ENCODE measurements at regions not wholly inside any gene's neighbourhood (a gene's known extent, or its start where the extent isn't known, plus 50 kb on each side); places are given as distances from the start of the nearest gene placed in this dataset.

- Histone ChIP-seq H3K36me3 (no peaks in the 10 kb centered on the region), H3K27me3 (no peaks in the 10 kb centered on the region), H3K4me3 (no peak overlapping the region), H3K27ac (no peak overlapping the region), H3K4me1 (peaks cover 0 to 2% of the 10 kb centered on the region in 2 donors), H3K9me3 (no peaks in the 10 kb centered on the region)
- no peak for DNase-seq (ENCODE audit: low spot score in 2 of 2)
- TF ChIP-seq CTCF (IDR thresholded peaks at IDR 0.05): no peak
- intact Hi-C loops (cut with DNase I): no loop called here
Observed at GRCh38 chr3:150333477-150333876, 74.6 kb upstream of the TSC22D2 start.

GRCh38 chr3:150331978-150332568 lies 76.0 kb upstream of the TSC22D2 start:
- no peaks in the 10 kb centered on the region for H3K27me3 ChIP-seq
- H3K9me3 ChIP-seq: no peaks in the 10 kb centered on the region
- H3K36me3 ChIP-seq: no peaks in the 10 kb centered on the region
- no peak for DNase-seq (ENCODE audit: low spot score in 2 of 2)
- no peak overlapping the region for H3K4me3 ChIP-seq
- TF ChIP-seq CTCF (IDR thresholded peaks at IDR 0.05): no peak
- no peak overlapping the region for H3K27ac ChIP-seq
- intact Hi-C loops (cut with DNase I): no loop called here
- H3K4me1 ChIP-seq: peaks cover 0 to 2% of the 10 kb centered on the region in 2 donors

GRCh38 chr3:150330872-150331271 lies 77.2 kb upstream of the TSC22D2 start:
- peaks cover 0 to 2% of the 10 kb centered on the region in 2 donors for H3K4me1 ChIP-seq

GRCh38 chr3:150330174-150330573 lies 77.9 kb upstream of the TSC22D2 start:
- Histone ChIP-seq H3K36me3 (no peaks in the 10 kb centered on the region), H3K9me3 (no peaks in the 10 kb centered on the region), H3K27ac (no peak overlapping the region), H3K27me3 (no peaks in the 10 kb centered on the region), H3K4me3 (no peak overlapping the region), H3K4me1 (peaks cover 0 to 2% of the 10 kb centered on the region in 2 donors)
- TF ChIP-seq CTCF (IDR thresholded peaks at IDR 0.05): no peak
- no peak for DNase-seq (ENCODE audit: low spot score in 2 of 2)
- intact Hi-C loops (cut with DNase I): no loop called here

More at GRCh38 chr3:150330872-150331271, 77.2 kb upstream of the TSC22D2 start:
- no peak for DNase-seq (ENCODE audit: low spot score in 2 of 2)
- intact Hi-C loops (cut with DNase I): no loop called here
- Histone ChIP-seq H3K27me3 (no peaks in the 10 kb centered on the region), H3K36me3 (no peaks in the 10 kb centered on the region), H3K9me3 (no peaks in the 10 kb centered on the region), H3K4me3 (no peak overlapping the region), H3K27ac (no peak overlapping the region)
- no peak for TF ChIP-seq CTCF (IDR thresholded peaks at IDR 0.05)

- DNase-seq (ENCODE audit: low spot score in 2 of 2): no peak
- Histone ChIP-seq H3K27ac (no peak overlapping the region), H3K36me3 (no peaks in the 10 kb centered on the region), H3K4me1 (peaks cover 0 to 2% of the 10 kb centered on the region in 2 donors), H3K27me3 (no peaks in the 10 kb centered on the region), H3K9me3 (no peaks in the 10 kb centered on the region), H3K4me3 (no peak overlapping the region)
- intact Hi-C loops (cut with DNase I): no loop called here
- no peak for TF ChIP-seq CTCF (IDR thresholded peaks at IDR 0.05)
Observed at GRCh38 chr3:150329408-150329807, 78.7 kb upstream of the TSC22D2 start.

- no peak overlapping the region for H3K4me3 ChIP-seq
- intact Hi-C loops (cut with DNase I): no loop called here
- H3K27me3 ChIP-seq: no peaks in the 10 kb centered on the region
- TF ChIP-seq CTCF (IDR thresholded peaks at IDR 0.05): no peak
- H3K4me1 ChIP-seq: peaks cover 0 to 2% of the 10 kb centered on the region in 2 donors
- H3K27ac ChIP-seq: no peak overlapping the region
- no peaks in the 10 kb centered on the region for H3K36me3 ChIP-seq
- no peak for DNase-seq (ENCODE audit: low spot score in 2 of 2)
- H3K9me3 ChIP-seq: no peaks in the 10 kb centered on the region
Observed at GRCh38 chr3:150328654-150329040, 79.5 kb upstream of the TSC22D2 start.

All from ascending aorta (tissue), 2 donors.